ENCODE measurements at regions not wholly inside any gene's neighbourhood (a gene's known extent, or its start where the extent isn't known, plus 50 kb on each side); places are given as distances from the start of the nearest gene placed in this dataset.

DNA sequence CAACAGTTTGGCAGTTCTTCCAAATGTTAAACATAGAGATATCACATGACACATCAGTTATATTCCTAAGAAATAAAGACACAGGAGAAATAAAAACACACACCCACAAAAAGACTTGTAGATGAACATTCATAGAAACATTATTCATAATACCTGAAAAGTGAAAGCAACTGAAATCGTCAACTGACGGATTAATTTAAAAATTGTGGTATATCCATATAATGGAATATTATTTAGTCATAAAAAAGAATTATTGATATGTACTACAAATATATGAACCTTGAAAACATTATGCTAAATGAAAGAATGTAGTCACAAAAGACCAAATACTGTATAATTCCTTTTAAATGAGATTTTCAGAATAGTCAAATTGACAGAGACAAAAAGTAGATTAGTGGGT lies 330.2 kb upstream of the CD180 start:
- TF ChIP-seq POLR2A (IDR thresholded peaks at IDR 0.05; ENCODE audit: low read depth, low read length) (no peak), POLR2AphosphoS5 (IDR thresholded peaks at IDR 0.05; ENCODE audit: low read depth, low read length) (no peak), TAF1 (IDR thresholded peaks at IDR 0.05; ENCODE audit: low read depth, low read length) (no peak), SPI1 (IDR thresholded peaks at IDR 0.05; ENCODE audit: low read depth, low read length) (no peak)
